GM12874 (cell line): ENCODE measurements at regions not wholly inside any gene's neighbourhood (a gene's known extent, or its start where the extent isn't known, plus 50 kb on each side); places are given as distances from the start of the nearest gene placed in this dataset.

Experiments used
- CTCF ChIP-seq: IDR thresholded peaks from 2 replicates; pipeline ENCODE4 v1.5.1; 2011; ENCODE audit warnings: low read depth, mild to moderate bottlenecking, control low read depth, low read length, moderate library complexity; ENCODE audit not compliant: insufficient read depth

- TF ChIP-seq CTCF: no peak
Observed at GRCh38 chr17:15042311-15042710, 222.8 kb downstream of the PMP22 start.

GRCh38 chr17:15039366-15039765 lies 225.8 kb downstream of the PMP22 start:
- no peak for TF ChIP-seq CTCF

GRCh38 chr17:15038656-15039055 lies 226.5 kb downstream of the PMP22 start:
- no peak for TF ChIP-seq CTCF

- no peak for TF ChIP-seq CTCF
Observed at GRCh38 chr17:15036238-15036637, 228.9 kb downstream of the PMP22 start.

GRCh38 chr17:15031975-15032374 lies 233.2 kb downstream of the PMP22 start:
- TF ChIP-seq CTCF: no peak

GRCh38 chr17:15029469-15029868 lies 235.7 kb downstream of the PMP22 start:
- TF ChIP-seq CTCF: no peak

GRCh38 chr17:15027853-15028252 lies 237.3 kb downstream of the PMP22 start:
- TF ChIP-seq CTCF: no peak

GRCh38 chr17:15026088-15026487 lies 239.0 kb downstream of the PMP22 start:
- TF ChIP-seq CTCF: no peak
